ENCODE measurements at regions not wholly inside any gene's neighbourhood (a gene's known extent, or its start where the extent isn't known, plus 50 kb on each side); places are given as distances from the start of the nearest gene placed in this dataset.

- no peak overlapping the region for H2BK12ac ChIP-seq (ENCODE audit: insufficient read length, low read depth, low read length)
- H2AK5ac ChIP-seq (ENCODE audit: insufficient read length, low read length) = no peak overlapping the region
- H3K23ac ChIP-seq (ENCODE audit: insufficient read length, low read depth, low read length) = no peak overlapping the region
- no peak overlapping the region for H3T11ph ChIP-seq (ENCODE audit: low read length)
- no peaks in the 10 kb centered on the region for H3K79me2 ChIP-seq (ENCODE audit: insufficient read depth, low read length)
- H3K9ac ChIP-seq (ENCODE audit: extremely low read depth, insufficient read length, low read length) = no peak overlapping the region
- WGBS (ENCODE audit: extremely low coverage, insufficient read length, low lambda C conversion rate) = no CpG with 5 or more reads among the region's 2 CpGs
- no peaks in the 10 kb centered on the region for H3K4me1 Mint-ChIP-seq
- no peaks in the 10 kb centered on the region for H3K79me1 ChIP-seq (ENCODE audit: insufficient read depth, low read depth, low read length, poor library complexity, severe bottlenecking)
- no peaks in the 10 kb centered on the region for H4K20me1 ChIP-seq (ENCODE audit: control insufficient read depth, insufficient read depth, insufficient read length)
- H3K4me3 Mint-ChIP-seq = no peak overlapping the region
- H2BK5ac ChIP-seq (ENCODE audit: insufficient read length, low read length) = no peak overlapping the region
- DNase-seq = no peak
- no peak overlapping the region for H3K56ac ChIP-seq (ENCODE audit: insufficient read length, low read depth, low read length)
- H3K9me3 Mint-ChIP-seq = peaks cover 48 to 53% of the 10 kb centered on the region in 2 experiments
- H3K27ac Mint-ChIP-seq = no peak overlapping the region
- no peak overlapping the region for H3K4me2 ChIP-seq (ENCODE audit: insufficient read depth, insufficient read length, low read length)
- H2AFZ ChIP-seq (ENCODE audit: low read length) = no peak overlapping the region
- no peaks in the 10 kb centered on the region for H3K4me1 ChIP-seq (ENCODE audit: insufficient read depth, low read length)
- H3K14ac ChIP-seq (ENCODE audit: insufficient read depth, low read length) = no peak overlapping the region
- no peak overlapping the region for H2BK20ac ChIP-seq (ENCODE audit: low read depth, low read length, poor library complexity, severe bottlenecking)
- no peak overlapping the region for H2BK15ac ChIP-seq (ENCODE audit: low read depth, low read length)
- H3K27me3 ChIP-seq (ENCODE audit: insufficient read depth, low read length) = no peaks in the 10 kb centered on the region
- no peaks in the 10 kb centered on the region for H3K27me3 Mint-ChIP-seq (ENCODE audit: low read depth)
- H3K23me2 ChIP-seq (ENCODE audit: insufficient read length, low read depth, low read length, poor library complexity, severe bottlenecking) = no peaks in the 10 kb centered on the region
- no peak overlapping the region for H4K5ac ChIP-seq (ENCODE audit: insufficient read length, low read depth, low read length)
- no peak overlapping the region for H3K18ac ChIP-seq (ENCODE audit: insufficient read length, low read depth, low read length)
- H4K8ac ChIP-seq (replicated peaks; ENCODE audit: insufficient read length, low read depth, low read length) = no peak overlapping the region
- H2BK120ac ChIP-seq (ENCODE audit: low read depth, low read length, poor library complexity, severe bottlenecking) = no peak overlapping the region
- peaks cover 7 to 34% (median 12%) of the 10 kb centered on the region in 3 experiments; a peak in 6 of 7 replicates for H3K36me3 Mint-ChIP-seq (ENCODE audit: insufficient read depth in 1 of 3, low read depth in 3 of 3)
- no peak overlapping the region for H3K4ac ChIP-seq (ENCODE audit: low read depth, low read length)
- TF ChIP-seq CTCF (conservative IDR thresholded peaks at IDR 0.05) = no peak
- no peak overlapping the region for H4K91ac ChIP-seq (ENCODE audit: insufficient read length, low read depth, low read length)
- H3K27ac ChIP-seq (ENCODE audit: insufficient read length, low read depth, low read length) = no peak overlapping the region
- no peaks in the 10 kb centered on the region for H3K9me3 ChIP-seq (ENCODE audit: control insufficient read depth, low read depth, low read length)
Measured at GRCh38 chr1:60184521-60184920, 111.0 kb upstream of the C1orf87 start.
